CD4-positive, alpha-beta memory T cell (primary cell): ENCODE measurements at regions not wholly inside any gene's neighbourhood (a gene's known extent, or its start where the extent isn't known, plus 50 kb on each side); places are given as distances from the start of the nearest gene placed in this dataset.
"Not testable (repeated sequence)": the region's sequence is repeated elsewhere in the genome, so short reads cannot be mapped to it uniquely, and the experiment has no call there.

Experiments used
- CTCF ChIA-PET: fragments of 350-600 bp; sonication (Branson Sonifier 250); formaldehyde crosslinking; loops from one replicate; lab custom pipeline; 2021; ENCODE audit warnings: inconsistent platforms; ENCODE audit not compliant: partially characterized antibody; lab: Charles Lee
- POLR2A ChIA-PET: fragments of 350-600 bp; sonication (Branson Sonifier 250); formaldehyde crosslinking; loops from one replicate; lab custom pipeline; 2021; ENCODE audit not compliant: partially characterized antibody; lab: Charles Lee
- DNase-seq, 5 donors: peaks; one replicate each; pipeline versions ENCODE4 v3.0.0 to v3.0.0-alpha.2; 2020 to 2022; ENCODE audit warnings: mixed read lengths in 1 of 5
- H3K27ac ChIP-seq: one replicate; pipeline ENCODE4 v1.7.0; 2013; ENCODE audit warnings: low read depth, low read length
- H3K27me3 ChIP-seq: 2 replicates; pipeline ENCODE4 v1.7.0; 2013; ENCODE audit warnings: mild to moderate bottlenecking, low read length, moderate library complexity; ENCODE audit not compliant: insufficient read depth
- H3K36me3 ChIP-seq: 2 replicates; pipeline ENCODE4 v1.7.0; 2013; ENCODE audit warnings: mild to moderate bottlenecking, low read length, moderate library complexity; ENCODE audit not compliant: insufficient read depth
- H3K4me1 ChIP-seq: 2 replicates; pipeline ENCODE4 v1.7.0; 2013; ENCODE audit warnings: mild to moderate bottlenecking, low read length, moderate library complexity; ENCODE audit not compliant: insufficient read depth
- H3K4me3 ChIP-seq, 2 donors: one replicate each; pipeline ENCODE4 v1.7.0; 2013; ENCODE audit warnings: low read length in 2 of 2, mild to moderate bottlenecking in 1 of 2
- H3K9me3 ChIP-seq, 2 donors: one replicate each; pipeline ENCODE4 v1.7.0; 2013; ENCODE audit warnings: low read length in 2 of 2, control low read depth in 1 of 2; ENCODE audit not compliant: control insufficient read depth in 1 of 2
- H3K27ac Mint-ChIP-seq, 7 donors: one replicate each; pipeline ENCODE4 v1.8.0; 2020 to 2021; ENCODE audit warnings: mixed read lengths in 7 of 7, mild to moderate bottlenecking in 6 of 7, inconsistent platforms in 3 of 7, moderate library complexity in 3 of 7
- H3K27me3 Mint-ChIP-seq, 2 donors: one replicate each; pipeline ENCODE4 v1.8.0; 2020 to 2021; ENCODE audit warnings: mixed read lengths in 2 of 2
- H3K36me3 Mint-ChIP-seq, 2 donors: one replicate each; pipeline ENCODE4 v1.8.0; 2020 to 2021; ENCODE audit warnings: mixed read lengths in 2 of 2, inconsistent platforms in 1 of 2, mild to moderate bottlenecking in 1 of 2
- H3K4me1 Mint-ChIP-seq, 4 donors: one replicate each; pipeline ENCODE4 v1.8.0; 2020 to 2021; ENCODE audit warnings: mixed read lengths in 4 of 4, mild to moderate bottlenecking in 1 of 4
- H3K4me3 Mint-ChIP-seq, 8 donors: one replicate each; pipeline ENCODE4 v1.8.0; 2020 to 2021; ENCODE audit warnings: mixed read lengths in 8 of 8, mild to moderate bottlenecking in 7 of 8, moderate library complexity in 6 of 8, inconsistent platforms in 3 of 8
- H3K9me3 Mint-ChIP-seq, 8 donors: one replicate each; pipeline ENCODE4 v1.8.0; 2020 to 2021; ENCODE audit warnings: mixed read lengths in 8 of 8, mild to moderate bottlenecking in 5 of 8, inconsistent platforms in 3 of 8, moderate library complexity in 1 of 8
- intact Hi-C: fragments of 100-400 bp; cut with micrococcal nuclease; formaldehyde crosslinking; loops from one replicate; pipeline ENCODE4 v1.15.1; 2023

- POLR2A ChIA-PET, H3K27ac Mint-ChIP-seq, H3K9me3 Mint-ChIP-seq, CTCF ChIA-PET, H3K27me3 ChIP-seq, H3K27ac ChIP-seq, H3K36me3 Mint-ChIP-seq, H3K36me3 ChIP-seq, H3K4me3 Mint-ChIP-seq, H3K4me1 ChIP-seq, H3K9me3 ChIP-seq, H3K4me3 ChIP-seq, intact Hi-C loops, H3K27me3 Mint-ChIP-seq: not testable (repeated sequence)
- peak in 1 of 5 donors; percentile 5 for DNase-seq
- peaks cover 10 to 18% (median 10%) of the 10 kb centered on the region in 4 donors for H3K4me1 Mint-ChIP-seq
Measured at GRCh38 chr1:149395802-149396201, 79.0 kb upstream of the NBPF19 start.

- CTCF ChIA-PET, H3K27me3 ChIP-seq, H3K36me3 Mint-ChIP-seq, intact Hi-C loops, DNase-seq, H3K9me3 Mint-ChIP-seq, H3K9me3 ChIP-seq, H3K27me3 Mint-ChIP-seq, POLR2A ChIA-PET, H3K36me3 ChIP-seq, H3K4me1 ChIP-seq, H3K4me3 ChIP-seq, H3K27ac ChIP-seq: not testable (repeated sequence)
- peak overlapping the region in 3 of 7 donors; percentile 7 to 79 (median 42) for H3K27ac Mint-ChIP-seq
- H3K4me1 Mint-ChIP-seq = peaks cover 7 to 11% (median 7%) of the 10 kb centered on the region in 4 donors
- H3K4me3 Mint-ChIP-seq = peak overlapping the region in 6 of 8 donors; percentile 21 to 78 (median 58)
Measured at GRCh38 chr1:149398527-149398926, 76.3 kb upstream of the NBPF19 start.

GRCh38 chr1:149408404-149408803 lies 66.4 kb upstream of the NBPF19 start:
- H3K4me1 Mint-ChIP-seq, H3K27me3 Mint-ChIP-seq, H3K9me3 ChIP-seq, DNase-seq, H3K36me3 Mint-ChIP-seq, H3K36me3 ChIP-seq, H3K4me3 ChIP-seq, H3K27ac ChIP-seq, H3K9me3 Mint-ChIP-seq, H3K4me3 Mint-ChIP-seq, intact Hi-C loops, CTCF ChIA-PET, H3K27me3 ChIP-seq, POLR2A ChIA-PET, H3K27ac Mint-ChIP-seq, H3K4me1 ChIP-seq: not testable (repeated sequence)

- H3K27ac ChIP-seq, H3K36me3 Mint-ChIP-seq, H3K27me3 Mint-ChIP-seq, CTCF ChIA-PET, DNase-seq, H3K4me3 Mint-ChIP-seq, H3K9me3 Mint-ChIP-seq, H3K36me3 ChIP-seq, intact Hi-C loops, H3K4me3 ChIP-seq, POLR2A ChIA-PET, H3K9me3 ChIP-seq, H3K4me1 Mint-ChIP-seq, H3K4me1 ChIP-seq, H3K27ac Mint-ChIP-seq, H3K27me3 ChIP-seq: not testable (repeated sequence)
Measured at GRCh38 chr1:149415373-149415772, 59.5 kb upstream of the NBPF19 start.

GRCh38 chr1:149418782-149419181 lies 56.1 kb upstream of the NBPF19 start:
- H3K27me3 Mint-ChIP-seq, intact Hi-C loops, H3K9me3 Mint-ChIP-seq, H3K4me1 Mint-ChIP-seq, H3K9me3 ChIP-seq, POLR2A ChIA-PET, H3K27ac Mint-ChIP-seq, H3K36me3 Mint-ChIP-seq, H3K27ac ChIP-seq, H3K36me3 ChIP-seq, DNase-seq, H3K4me1 ChIP-seq, CTCF ChIA-PET, H3K27me3 ChIP-seq, H3K4me3 ChIP-seq: not testable (repeated sequence)
- H3K4me3 Mint-ChIP-seq = peak overlapping the region in 1 of 8 donors; percentile 50

- H3K27me3 Mint-ChIP-seq, intact Hi-C loops, H3K27ac ChIP-seq, H3K4me1 ChIP-seq, H3K4me1 Mint-ChIP-seq, H3K27ac Mint-ChIP-seq, DNase-seq, H3K36me3 ChIP-seq, CTCF ChIA-PET, H3K27me3 ChIP-seq, H3K4me3 Mint-ChIP-seq, H3K9me3 Mint-ChIP-seq, H3K36me3 Mint-ChIP-seq, H3K4me3 ChIP-seq, H3K9me3 ChIP-seq, POLR2A ChIA-PET: not testable (repeated sequence)
Measured at GRCh38 chr1:149423122-149423521, 51.7 kb upstream of the NBPF19 start.
